ENCODE measurements at regions not wholly inside any gene's neighbourhood (a gene's known extent, or its start where the extent isn't known, plus 50 kb on each side); places are given as distances from the start of the nearest gene placed in this dataset.

DNA sequence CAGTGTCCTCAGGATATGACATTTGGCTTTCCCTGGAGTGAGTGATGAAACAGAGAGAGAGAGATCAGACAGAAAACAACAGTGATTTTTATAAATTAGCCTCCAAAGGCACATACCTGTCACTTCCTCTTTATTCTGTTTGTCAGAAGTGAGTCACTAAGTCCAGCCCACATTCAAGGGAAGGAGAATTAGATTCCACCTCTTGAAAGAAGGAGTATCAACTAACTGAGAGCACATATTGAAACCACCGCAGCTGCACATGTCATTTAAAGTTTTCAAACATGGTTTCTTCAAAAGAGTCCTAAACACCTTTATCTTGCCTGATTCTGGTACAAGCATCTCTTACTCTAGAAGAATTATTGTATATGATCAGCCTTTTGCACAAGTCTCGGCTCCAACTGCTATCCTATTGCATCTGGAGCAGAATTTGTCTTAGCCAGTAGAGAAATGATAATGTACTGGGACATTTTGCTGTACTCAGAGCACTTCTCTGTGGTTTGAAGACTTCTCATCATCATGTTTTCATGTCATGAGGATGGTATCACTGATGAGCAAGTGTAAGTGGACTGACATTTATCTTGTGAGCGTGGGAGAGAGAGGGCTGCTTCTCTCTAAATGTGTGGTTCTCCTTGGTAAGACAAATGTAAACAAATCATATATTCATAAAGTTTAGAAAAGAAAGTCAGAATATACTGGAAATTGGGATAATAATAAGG lies 338.9 kb upstream of the CFAP20DC start:
- peak overlapping the region; percentile 72 for H3K27ac ChIP-seq (ENCODE audit: low read length)
- H3K9me2 ChIP-seq (replicated peaks; ENCODE audit: insufficient read depth, low read length): no peaks in the 10 kb centered on the region
- H3K9me3 ChIP-seq (replicated peaks; ENCODE audit: insufficient read depth, low read length): no peaks in the 10 kb centered on the region
- H3K4me2 ChIP-seq (ENCODE audit: low read depth, low read length): peak overlapping the region; percentile 37; the same call in 1 of the 2 replicates
- H3K4me1 ChIP-seq (ENCODE audit: low read length): peaks cover 51% of the 10 kb centered on the region
- no peaks in the 10 kb centered on the region for H3K27me3 ChIP-seq (replicated peaks; ENCODE audit: insufficient read depth, low read length)
- peak overlapping the region; percentile 34 for H2AFZ ChIP-seq (ENCODE audit: low read length)
- H3K9ac ChIP-seq (ENCODE audit: low read length): no peak overlapping the region; the same call in 1 of the 2 replicates
- H3K36me3 ChIP-seq (replicated peaks; ENCODE audit: insufficient read depth, low read length): no peaks in the 10 kb centered on the region
- peaks cover 23% of the 10 kb centered on the region for H3F3A ChIP-seq (ENCODE audit: insufficient read depth, low read length)
- peak; percentile 66 for DNase-seq
- H4K20me1 ChIP-seq (ENCODE audit: insufficient read depth, low read length): no peaks in the 10 kb centered on the region
- 0 out of 2 replicates have a peak overlapping the region, but pooled peaks have one; percentile 1 for H3K4me3 ChIP-seq (ENCODE audit: low read length)
- no peak for TF ChIP-seq EZH2 (optimal IDR thresholded peaks at IDR 0.05; ENCODE audit: low read depth, low read length)
- no peak for TF ChIP-seq CTCF (IDR thresholded peaks at IDR 0.05; ENCODE audit: low read length)
- no peak for TF ChIP-seq EZH2phosphoT487 (IDR thresholded peaks at IDR 0.05; ENCODE audit: low read length)
- H3K79me2 ChIP-seq (ENCODE audit: low read length): no peaks in the 10 kb centered on the region

DNA sequence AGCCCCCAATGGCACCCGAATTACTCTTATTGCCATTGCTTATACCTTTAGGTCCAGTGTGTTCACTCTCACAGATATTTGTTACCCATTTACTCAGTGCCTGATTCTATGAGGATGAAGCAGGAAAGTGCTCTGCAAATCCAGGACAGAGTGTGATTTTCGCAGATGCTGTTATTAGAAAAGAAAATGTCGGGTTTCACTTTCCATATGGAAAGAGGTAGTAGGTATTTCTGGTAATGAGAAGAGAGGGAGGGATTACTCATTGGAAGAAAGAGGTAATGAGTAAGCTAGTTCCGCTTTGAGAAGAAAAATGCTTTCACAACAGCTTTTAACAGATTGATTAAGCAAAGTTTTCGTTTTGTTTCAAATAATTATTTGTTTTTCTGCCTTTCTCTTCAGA lies 336.3 kb upstream of the CFAP20DC start:
- peak overlapping the region; percentile 57 for H2AFZ ChIP-seq (ENCODE audit: low read length)
- no peaks in the 10 kb centered on the region for H3K27me3 ChIP-seq (replicated peaks; ENCODE audit: insufficient read depth, low read length)
- peak overlapping the region; percentile 77 for H3K4me2 ChIP-seq (ENCODE audit: low read depth, low read length)
- no peaks in the 10 kb centered on the region for H3K9me3 ChIP-seq (replicated peaks; ENCODE audit: insufficient read depth, low read length)
- H3K27ac ChIP-seq (ENCODE audit: low read length): peak overlapping the region; percentile 73
- no peaks in the 10 kb centered on the region for H3K79me2 ChIP-seq (ENCODE audit: low read length)
- TF ChIP-seq EZH2 (optimal IDR thresholded peaks at IDR 0.05; ENCODE audit: low read depth, low read length): no peak
- TF ChIP-seq EZH2phosphoT487 (IDR thresholded peaks at IDR 0.05; ENCODE audit: low read length): no peak
- TF ChIP-seq CTCF (IDR thresholded peaks at IDR 0.05; ENCODE audit: low read length): no peak
- peak overlapping the region; percentile 5; the same call in 1 of the 2 replicates for H3K4me3 ChIP-seq (ENCODE audit: low read length)
- DNase-seq: peak; percentile 69
- no peaks in the 10 kb centered on the region for H3K9me2 ChIP-seq (replicated peaks; ENCODE audit: insufficient read depth, low read length)
- H3K4me1 ChIP-seq (ENCODE audit: low read length): peaks cover 53% of the 10 kb centered on the region
- peaks cover 29% of the 10 kb centered on the region for H3F3A ChIP-seq (ENCODE audit: insufficient read depth, low read length)
- H3K9ac ChIP-seq (ENCODE audit: low read length): peak overlapping the region; percentile 35
- H3K36me3 ChIP-seq (replicated peaks; ENCODE audit: insufficient read depth, low read length): no peaks in the 10 kb centered on the region
- no peaks in the 10 kb centered on the region for H4K20me1 ChIP-seq (ENCODE audit: insufficient read depth, low read length)

DNA sequence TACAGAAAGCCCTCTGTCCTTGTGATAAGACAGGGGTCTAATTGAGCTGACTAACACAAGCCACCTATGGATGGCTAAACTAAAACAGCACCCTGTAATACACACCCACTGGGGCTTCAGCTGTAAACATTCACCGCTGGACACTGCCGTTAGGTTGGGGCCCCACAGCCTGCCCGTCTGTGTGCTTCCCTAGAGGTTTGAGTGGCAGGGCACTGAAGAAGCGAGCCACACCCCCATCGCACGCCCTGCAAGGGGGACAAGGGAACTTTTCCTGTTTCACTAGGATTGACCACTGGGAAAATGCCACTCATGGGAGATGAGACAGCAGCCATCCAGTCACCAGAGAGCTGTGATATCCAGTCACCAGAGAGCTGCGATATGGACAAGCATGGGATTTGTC lies 335.7 kb upstream of the CFAP20DC start:
- Histone ChIP-seq H3K9me2 (replicated peaks; ENCODE audit: insufficient read depth, low read length) (no peaks in the 10 kb centered on the region), H3K36me3 (replicated peaks; ENCODE audit: insufficient read depth, low read length) (no peaks in the 10 kb centered on the region), H3K4me3 (ENCODE audit: low read length) (no peak overlapping the region), H3K27ac (ENCODE audit: low read length) (peak overlapping the region; percentile 73; the same call in 1 of the 2 replicates), H3K4me1 (ENCODE audit: low read length) (peaks cover 53% of the 10 kb centered on the region), H3F3A (ENCODE audit: insufficient read depth, low read length) (peaks cover 29% of the 10 kb centered on the region), H3K27me3 (replicated peaks; ENCODE audit: insufficient read depth, low read length) (no peaks in the 10 kb centered on the region), H3K9ac (ENCODE audit: low read length) (no peak overlapping the region), H3K4me2 (ENCODE audit: low read depth, low read length) (peak overlapping the region; percentile 77), H4K20me1 (ENCODE audit: insufficient read depth, low read length) (no peaks in the 10 kb centered on the region), H3K79me2 (ENCODE audit: low read length) (no peaks in the 10 kb centered on the region), H2AFZ (ENCODE audit: low read length) (peak overlapping the region; percentile 57; the same call in 1 of the 2 replicates), H3K9me3 (replicated peaks; ENCODE audit: insufficient read depth, low read length) (no peaks in the 10 kb centered on the region)
- DNase-seq: no peak
- TF ChIP-seq EZH2 (optimal IDR thresholded peaks at IDR 0.05; ENCODE audit: low read depth, low read length): no peak

DNA sequence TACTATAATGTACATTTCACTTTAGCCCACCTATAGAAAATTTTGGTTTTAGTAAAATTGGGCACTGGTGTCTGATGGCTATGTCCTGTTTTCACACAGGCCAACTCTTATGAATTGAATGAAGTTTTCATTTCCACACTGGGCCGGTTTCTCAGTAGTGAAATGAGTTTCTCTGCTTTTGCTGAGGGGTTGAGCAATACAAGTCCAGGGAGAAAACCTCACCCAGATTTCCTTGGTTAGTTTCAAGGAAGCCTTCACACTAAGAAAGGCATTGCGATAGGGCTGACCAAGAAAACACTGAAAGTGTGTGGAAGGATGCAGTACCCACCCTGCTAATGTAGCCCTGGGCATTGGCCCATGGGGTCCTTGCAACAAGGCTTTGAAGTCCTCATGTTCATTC lies 331.5 kb upstream of the CFAP20DC start:
- no peak overlapping the region for H3K27ac ChIP-seq (ENCODE audit: low read length)
- H3K9me3 ChIP-seq (replicated peaks; ENCODE audit: insufficient read depth, low read length): no peaks in the 10 kb centered on the region
- 0 out of 2 replicates have a peak, but pooled peaks cover 5% of the 10 kb centered on the region for H3F3A ChIP-seq (ENCODE audit: insufficient read depth, low read length)
- no peaks in the 10 kb centered on the region for H4K20me1 ChIP-seq (ENCODE audit: insufficient read depth, low read length)
- no peaks in the 10 kb centered on the region for H3K27me3 ChIP-seq (replicated peaks; ENCODE audit: insufficient read depth, low read length)
- no peaks in the 10 kb centered on the region for H3K36me3 ChIP-seq (replicated peaks; ENCODE audit: insufficient read depth, low read length)
- no peak for DNase-seq
- H3K4me2 ChIP-seq (ENCODE audit: low read depth, low read length): no peak overlapping the region
- no peak overlapping the region for H3K9ac ChIP-seq (ENCODE audit: low read length)
- TF ChIP-seq CTCF (IDR thresholded peaks at IDR 0.05; ENCODE audit: low read length) (no peak), EZH2 (optimal IDR thresholded peaks at IDR 0.05; ENCODE audit: low read depth, low read length) (no peak), EZH2phosphoT487 (IDR thresholded peaks at IDR 0.05; ENCODE audit: low read length) (no peak)
- no peak overlapping the region for H2AFZ ChIP-seq (ENCODE audit: low read length)
- no peaks in the 10 kb centered on the region for H3K79me2 ChIP-seq (ENCODE audit: low read length)
- no peak overlapping the region for H3K4me3 ChIP-seq (ENCODE audit: low read length)
- peaks cover 19% of the 10 kb centered on the region for H3K4me1 ChIP-seq (ENCODE audit: low read length)
- no peaks in the 10 kb centered on the region for H3K9me2 ChIP-seq (replicated peaks; ENCODE audit: insufficient read depth, low read length)

Data from MM.1S (cell line).